A673 (cell line): ENCODE measurements at regions not wholly inside any gene's neighbourhood (a gene's known extent, or its start where the extent isn't known, plus 50 kb on each side); places are given as distances from the start of the nearest gene placed in this dataset.

Experiments used
- BruUV-seq: library from RNA; stranded (reverse); fragments of 400-500 nt; replicated peaks from 2 replicates; lab custom pipeline; 2021; lab: Mats Ljungman, UMichigan
- CTCF ChIA-PET: fragments of 300-600 bp; sonication (Branson Sonifier 250); formaldehyde crosslinking; loops from one replicate; lab custom pipeline; 2022; ENCODE audit warnings: antibody characterized with exemption; lab: Charles Lee
- POLR2A ChIA-PET: fragments of 300-600 bp; sonication (Branson Sonifier 250); formaldehyde crosslinking; loops from one replicate; lab custom pipeline; 2022; ENCODE audit warnings: antibody characterized with exemption; ENCODE audit not compliant: low non-redundant PET; lab: Charles Lee
- DNase-seq: peaks from one replicate; pipeline ENCODE4 v3.0.0-alpha.2; 2015; ENCODE audit warnings: low spot score
- H3K27ac ChIP-seq: fragments of 200-600 bp; sonication (generic); 2 replicates; pipeline ENCODE4 v1.5.1; 2016; ENCODE audit warnings: mixed run types, low read depth, mild to moderate bottlenecking, mixed read lengths, antibody characterized with exemption, low read length; ENCODE audit not compliant: poor library complexity, severe bottlenecking
- H3K27me3 ChIP-seq: fragments of 200-600 bp; sonication (generic); replicated peaks from 2 replicates; pipeline ENCODE4 v1.6.1; 2017; ENCODE audit warnings: mixed run types, low read depth, mild to moderate bottlenecking, mixed read lengths, antibody characterized with exemption, low read length; ENCODE audit not compliant: insufficient read depth, poor library complexity
- H3K36me3 ChIP-seq: fragments of 200-600 bp; sonication (generic); 2 replicates; pipeline ENCODE4 v1.6.1; 2016; ENCODE audit warnings: mixed run types, mild to moderate bottlenecking, mixed read lengths, antibody characterized with exemption, low read length; ENCODE audit not compliant: insufficient read depth, poor library complexity, severe bottlenecking
- H3K4me1 ChIP-seq: fragments of 200-600 bp; sonication (generic); 2 replicates; pipeline ENCODE4 v1.6.1; 2017; ENCODE audit warnings: mixed run types, mild to moderate bottlenecking, mixed read lengths, antibody characterized with exemption, low read length; ENCODE audit not compliant: insufficient read depth, poor library complexity, severe bottlenecking
- H3K4me3 ChIP-seq: fragments of 200-600 bp; sonication (generic); 2 replicates; pipeline ENCODE4 v1.5.1; 2016; ENCODE audit warnings: low read depth, mixed run types, mild to moderate bottlenecking, mixed read lengths, low read length; ENCODE audit not compliant: poor library complexity, severe bottlenecking
- H3K9me3 ChIP-seq: fragments of 200-600 bp; sonication (generic); 2 replicates; pipeline ENCODE4 v1.6.1; 2016; ENCODE audit warnings: mixed run types, low read depth, mild to moderate bottlenecking, mixed read lengths, antibody characterized with exemption, low read length; ENCODE audit not compliant: poor library complexity, severe bottlenecking
- CTCF ChIP-seq: fragments of 300-800, 200-600 bp; sonication (generic); conservative IDR thresholded peaks from 2 replicates; pipeline ENCODE4 v1.5.1; 2017; ENCODE audit warnings: low read depth, mild to moderate bottlenecking, antibody characterized with exemption, low read length, moderate library complexity, mixed read lengths
- EZH2 ChIP-seq: fragments of 200-600 bp; sonication (generic); IDR thresholded peaks from 2 replicates; pipeline ENCODE4 v1.6.1; 2017; ENCODE audit warnings: borderline replicate concordance, low read depth, mild to moderate bottlenecking, mixed read lengths, antibody characterized with exemption, low read length; ENCODE audit not compliant: poor library complexity, severe bottlenecking
- intact Hi-C: fragments of 100-400 bp; cut with micrococcal nuclease; formaldehyde crosslinking; loops from one replicate; pipeline ENCODE4 v1.10.0; 2022; ENCODE audit not compliant: unreplicated experiment

- Histone ChIP-seq H3K36me3 (no peaks in the 10 kb centered on the region), H3K27me3 (no peaks in the 10 kb centered on the region), H3K4me3 (no peak overlapping the region), H3K9me3 (no peaks in the 10 kb centered on the region), H3K27ac (no peak overlapping the region), H3K4me1 (no peaks in the 10 kb centered on the region)
- BruUV-seq: no TSS peak
- CTCF ChIA-PET: no interaction called here
- TF ChIP-seq CTCF: no peak
- TF ChIP-seq EZH2: no peak
- POLR2A ChIA-PET: no interaction called here
- no peak for DNase-seq
- intact Hi-C loops: no loop called here
Observed at GRCh38 chrX:113726466-113726865, 857.4 kb upstream of the HTR2C start.

- ChIA-PET CTCF (no interaction called here), POLR2A (no interaction called here)
- Histone ChIP-seq H3K36me3 (no peaks in the 10 kb centered on the region), H3K4me1 (no peaks in the 10 kb centered on the region), H3K27ac (no peak overlapping the region), H3K27me3 (no peaks in the 10 kb centered on the region), H3K9me3 (no peaks in the 10 kb centered on the region), H3K4me3 (no peak overlapping the region)
- TF ChIP-seq CTCF: no peak
- TF ChIP-seq EZH2: no peak
- no TSS peak for BruUV-seq
- no peak for DNase-seq
- intact Hi-C loops: no loop called here
Observed at GRCh38 chrX:113726009-113726408, 857.9 kb upstream of the HTR2C start.

GRCh38 chrX:113699939-113700338 lies 859.3 kb upstream of the AMOT start:
- Histone ChIP-seq H3K9me3 (no peaks in the 10 kb centered on the region), H3K4me1 (no peaks in the 10 kb centered on the region), H3K36me3 (no peaks in the 10 kb centered on the region), H3K27me3 (no peaks in the 10 kb centered on the region), H3K27ac (no peak overlapping the region), H3K4me3 (no peak overlapping the region)
- TF ChIP-seq EZH2: no peak
- no peak for TF ChIP-seq CTCF
- POLR2A ChIA-PET: no interaction called here
- no peak for DNase-seq
- no TSS peak for BruUV-seq
- intact Hi-C loops: no loop called here
- CTCF ChIA-PET: no interaction called here
